ENCODE measurements at regions not wholly inside any gene's neighbourhood (a gene's known extent, or its start where the extent isn't known, plus 50 kb on each side); places are given as distances from the start of the nearest gene placed in this dataset.

DNA sequence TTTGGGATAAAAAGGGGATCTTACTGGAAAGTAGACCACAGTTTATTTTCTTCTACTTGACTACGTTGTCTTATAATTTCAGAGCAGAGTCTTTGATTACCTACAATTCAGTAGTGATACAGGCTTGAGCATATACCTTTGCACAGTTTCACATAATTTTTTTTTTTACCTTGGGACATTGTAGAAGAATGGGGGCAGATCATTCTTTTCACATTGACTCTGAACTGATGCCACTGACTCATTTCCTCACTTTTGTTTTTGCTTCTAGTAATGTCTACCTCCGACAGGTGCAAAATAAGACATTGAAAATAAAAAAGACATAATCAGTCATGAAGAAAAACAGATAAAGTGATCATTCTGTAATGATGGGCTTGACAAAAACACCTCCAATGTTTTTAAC is 688.3 kb upstream of the CHORDC1 start:
- DNase-seq, result no peak

DNA sequence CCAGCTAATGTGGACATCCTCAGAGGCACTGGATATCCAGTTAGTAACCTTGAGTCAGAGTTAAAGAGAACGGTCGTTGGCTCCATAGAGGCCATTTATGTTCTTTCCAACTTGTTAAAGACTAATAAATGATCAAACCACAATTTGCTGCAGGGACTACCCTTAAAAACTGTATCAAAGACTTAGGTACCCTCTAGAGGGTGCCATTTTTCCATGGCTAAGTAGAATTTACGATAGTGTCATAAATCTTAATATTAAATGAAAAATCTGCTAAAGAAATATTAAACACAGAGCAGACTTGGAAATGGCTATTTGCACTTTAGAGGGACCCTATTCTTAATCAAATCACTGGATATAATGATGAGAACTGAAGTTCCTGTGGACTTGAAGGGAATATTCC is 685.2 kb upstream of the CHORDC1 start:
- DNase-seq, result no peak

DNA sequence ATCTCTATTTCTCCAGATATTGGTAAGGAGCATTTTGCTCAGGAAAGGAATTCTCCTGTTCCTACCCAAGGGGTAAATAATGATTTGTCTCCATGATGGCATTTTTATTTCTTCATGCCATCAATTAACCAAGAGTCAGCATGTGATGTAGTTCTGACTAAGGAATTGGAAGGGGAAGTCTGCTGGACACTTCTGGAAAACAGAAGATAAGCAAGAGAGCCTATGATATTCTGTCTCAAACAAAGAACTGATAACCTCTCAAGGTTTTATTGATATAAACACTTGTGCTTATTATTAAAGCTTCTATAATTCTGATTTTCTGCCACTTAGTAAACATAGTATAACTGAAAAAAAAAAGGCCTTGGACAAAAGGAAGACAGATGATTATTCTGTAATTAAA is 673.0 kb upstream of the CHORDC1 start:
- no peak for DNase-seq

DNA sequence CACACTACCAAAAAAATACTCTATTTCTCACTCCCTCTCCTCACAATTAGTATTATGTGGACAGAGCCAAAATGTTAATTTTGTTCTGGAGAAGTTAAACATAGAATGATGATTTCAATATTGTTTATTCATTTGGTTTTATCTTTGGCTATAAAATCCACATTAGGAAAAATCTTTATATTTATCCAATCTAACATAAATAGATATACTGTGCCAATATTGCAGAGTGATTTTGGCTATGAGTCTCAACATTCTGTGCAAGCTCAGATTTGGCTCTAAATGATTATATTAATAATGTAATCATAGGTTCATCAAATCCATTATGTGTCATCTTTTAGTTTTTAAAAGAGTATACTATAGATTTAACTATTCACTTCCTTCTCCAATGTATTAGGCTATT is 667.5 kb upstream of the CHORDC1 start:
- DNase-seq, result no peak

DNA sequence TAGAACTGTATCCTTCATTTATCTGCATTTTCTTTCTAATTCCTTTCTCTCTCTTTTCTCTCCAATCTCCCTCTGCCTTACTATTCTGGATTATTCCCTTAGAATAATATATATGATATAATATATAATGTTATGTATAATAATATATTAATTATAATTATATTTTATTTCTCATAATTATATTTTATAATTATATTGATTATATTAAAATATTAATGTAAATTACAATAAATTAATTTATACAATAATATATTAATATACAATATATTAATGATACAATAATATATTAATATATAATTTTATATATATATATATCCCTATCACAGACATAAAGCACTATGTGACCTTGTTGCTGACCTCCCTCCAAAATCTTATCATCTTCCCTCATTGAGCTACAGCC is 661.3 kb upstream of the CHORDC1 start:
- no peak for DNase-seq

DNA sequence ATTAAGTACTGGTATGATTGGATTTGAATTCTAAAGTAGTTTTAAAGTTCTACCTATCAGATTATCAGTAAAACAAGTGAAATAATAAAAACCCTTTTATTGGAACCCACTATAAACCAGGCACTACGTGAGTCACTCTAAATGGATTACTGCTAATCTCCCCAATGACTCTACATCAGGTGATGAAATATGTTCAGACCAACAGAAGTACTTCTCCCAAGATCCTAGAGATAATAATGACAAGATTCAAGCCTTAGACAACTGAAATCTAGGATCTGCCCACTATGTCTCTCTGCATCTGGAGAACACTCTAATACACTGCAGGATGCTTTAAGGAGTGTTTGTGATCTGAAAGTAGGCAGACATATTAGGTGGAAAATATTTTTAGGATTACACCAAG is 652.1 kb upstream of the CHORDC1 start:
- no peak for DNase-seq

DNA sequence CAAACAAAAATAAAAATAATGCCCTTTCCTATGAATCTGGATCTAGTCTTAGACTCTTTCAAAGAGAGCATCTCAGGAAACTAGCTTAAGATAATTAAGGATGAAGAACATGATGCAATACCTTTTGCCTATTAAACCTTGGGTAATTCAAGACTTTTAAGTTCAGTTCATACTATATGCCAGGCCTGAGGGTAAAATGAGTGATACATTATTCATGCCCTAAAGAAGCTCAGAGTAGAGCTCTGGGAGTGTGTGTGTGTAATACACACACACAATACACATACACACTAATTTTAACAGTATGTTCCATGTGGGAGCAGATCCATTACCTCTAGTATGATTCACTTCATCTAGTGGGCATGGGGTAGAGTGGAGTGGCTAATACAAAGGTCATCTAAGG is 651.4 kb upstream of the CHORDC1 start:
- DNase-seq, result no peak

DNA sequence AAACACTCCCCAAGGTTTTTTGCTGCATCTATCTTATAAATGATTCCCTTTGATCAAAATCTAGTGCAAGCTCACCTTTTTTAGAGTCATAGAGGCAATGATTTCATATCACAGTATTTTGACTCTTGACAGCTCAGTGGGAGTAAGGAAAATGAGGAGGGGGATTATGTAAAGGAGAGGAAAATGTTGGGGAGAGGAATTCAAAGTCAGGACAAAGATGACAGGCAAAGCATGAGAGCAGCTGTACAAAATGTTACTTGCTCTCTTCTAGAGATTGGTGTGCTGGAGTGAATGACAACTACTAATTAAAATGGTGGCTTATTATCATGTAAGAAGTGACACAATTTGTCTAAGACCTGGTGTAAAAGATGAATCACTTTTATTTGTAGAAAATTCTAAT is 644.6 kb upstream of the CHORDC1 start:
- DNase-seq, result no peak

DNA sequence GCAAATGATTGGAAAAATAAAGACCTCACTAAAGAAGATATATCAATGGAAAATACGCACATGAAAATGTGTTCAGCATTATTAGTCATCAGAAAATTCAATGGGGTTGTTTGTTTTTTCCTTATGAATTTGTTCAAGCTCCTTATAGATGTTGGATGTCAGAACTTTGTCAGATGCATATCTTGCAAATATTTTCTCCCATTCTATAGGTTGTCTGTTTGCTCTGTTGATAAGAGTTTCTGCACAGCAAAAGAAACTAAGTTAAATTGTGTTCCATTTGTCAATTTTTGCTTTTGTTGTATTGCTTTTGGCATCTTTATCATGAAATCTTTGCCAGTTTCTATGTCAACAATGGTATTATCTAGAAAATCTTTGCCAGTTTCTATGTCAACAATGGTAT is 633.9 kb upstream of the CHORDC1 start:
- no peak for DNase-seq

DNA sequence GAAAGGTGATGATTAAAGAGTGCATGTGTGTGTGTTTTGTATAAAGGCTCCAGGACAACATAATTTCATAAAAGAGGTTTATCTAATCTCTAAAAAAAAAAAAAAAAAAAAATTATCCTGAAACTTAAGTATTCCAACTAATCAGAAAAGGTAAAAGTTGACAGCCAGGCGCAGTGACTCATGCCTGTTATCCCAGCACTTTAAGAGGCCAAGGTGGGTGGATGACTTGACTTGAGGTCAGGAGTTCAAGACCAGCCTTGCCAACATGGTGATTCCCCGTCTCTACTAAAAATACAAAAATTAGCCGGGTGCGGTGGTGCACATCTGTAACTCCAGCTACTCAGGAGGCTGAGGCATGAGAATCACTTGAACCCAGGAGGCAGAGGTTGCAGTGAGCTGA is 632.7 kb upstream of the CHORDC1 start:
- no peak for DNase-seq

DNA sequence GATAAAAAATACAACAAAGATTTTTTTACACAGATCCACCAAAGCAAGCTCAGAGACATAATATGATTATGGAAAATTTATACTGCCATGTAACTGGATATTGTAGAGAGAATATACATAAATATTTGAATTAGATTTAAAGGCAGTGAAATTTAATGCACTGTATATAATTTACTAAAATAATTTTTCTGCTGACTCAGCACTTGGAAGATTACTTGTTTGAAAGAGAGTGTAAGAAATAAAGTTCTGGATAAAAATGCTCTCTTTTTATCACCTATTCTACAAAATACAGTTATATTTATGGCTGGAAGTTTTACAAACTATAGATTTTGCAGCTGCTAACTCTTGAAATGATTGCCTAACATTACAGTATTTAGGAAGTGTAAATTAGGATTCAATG is 628.3 kb upstream of the CHORDC1 start:
- DNase-seq, result no peak

DNA sequence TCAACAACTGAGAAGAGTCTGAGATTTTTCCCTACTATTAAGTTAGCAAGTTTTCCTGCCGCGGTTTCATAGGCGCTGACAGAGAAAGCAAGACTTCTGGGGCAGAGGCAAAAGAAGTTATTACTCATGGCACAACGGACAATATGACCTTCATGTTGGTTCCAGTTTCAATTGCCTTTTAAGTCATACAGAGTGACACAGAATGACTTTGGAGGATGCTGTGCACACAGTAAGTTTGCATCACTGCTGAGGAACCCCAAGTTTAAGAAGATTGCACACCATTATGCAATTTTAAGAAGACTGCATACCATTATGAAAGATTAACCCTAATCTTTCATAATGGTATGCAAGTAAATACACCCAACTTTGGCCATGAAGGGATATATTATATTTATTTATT is 626.5 kb upstream of the CHORDC1 start:
- no peak for DNase-seq

DNA sequence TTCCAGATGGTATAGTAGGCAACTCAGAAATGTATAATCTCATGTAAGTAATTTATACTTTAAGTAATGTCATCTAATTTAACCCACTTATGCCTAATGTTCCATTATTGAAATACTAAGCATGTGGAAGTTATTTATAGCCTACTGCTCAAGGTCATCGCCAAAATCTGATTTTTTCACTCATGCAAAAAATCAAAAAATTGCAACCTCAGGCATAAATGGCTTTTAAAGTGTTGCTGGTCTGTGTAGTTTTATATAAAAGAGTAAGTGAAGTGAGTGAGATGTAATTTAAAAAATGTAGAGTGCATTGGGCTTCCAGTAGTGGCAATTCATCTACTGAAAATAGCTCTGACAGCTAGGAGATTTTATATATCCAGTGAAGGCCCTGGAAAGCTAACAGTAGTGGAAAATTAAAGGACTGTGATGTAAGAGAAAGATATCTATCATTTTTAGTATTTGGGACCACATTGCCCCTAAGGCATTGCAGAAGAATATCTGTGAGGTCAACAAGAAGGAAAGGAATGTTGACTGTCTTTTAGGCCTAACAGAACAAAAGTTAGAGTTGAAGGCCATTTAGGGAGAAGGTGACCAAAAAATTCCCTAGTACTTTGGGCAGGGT is 624.5 kb upstream of the CHORDC1 start:
- no peak for DNase-seq

DNA sequence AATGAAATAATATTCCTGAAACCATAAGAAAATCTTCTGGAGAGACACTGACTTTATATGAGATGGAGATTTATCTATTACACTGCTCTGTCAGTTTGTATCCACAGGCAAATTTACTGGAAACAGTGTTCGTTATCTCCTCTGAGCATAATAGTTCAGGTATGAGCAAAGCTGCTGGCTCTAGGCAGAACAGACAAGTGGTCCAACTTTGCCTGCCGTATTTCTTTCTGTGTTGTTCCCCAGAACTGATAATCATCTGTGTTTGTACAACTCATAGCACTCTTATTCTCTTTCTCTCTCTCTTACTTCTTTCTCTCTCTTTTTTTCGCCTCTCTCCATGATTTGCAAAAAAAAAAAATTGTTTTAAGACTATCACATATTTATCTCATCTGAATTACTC is 623.8 kb upstream of the CHORDC1 start:
- no peak for DNase-seq

DNA sequence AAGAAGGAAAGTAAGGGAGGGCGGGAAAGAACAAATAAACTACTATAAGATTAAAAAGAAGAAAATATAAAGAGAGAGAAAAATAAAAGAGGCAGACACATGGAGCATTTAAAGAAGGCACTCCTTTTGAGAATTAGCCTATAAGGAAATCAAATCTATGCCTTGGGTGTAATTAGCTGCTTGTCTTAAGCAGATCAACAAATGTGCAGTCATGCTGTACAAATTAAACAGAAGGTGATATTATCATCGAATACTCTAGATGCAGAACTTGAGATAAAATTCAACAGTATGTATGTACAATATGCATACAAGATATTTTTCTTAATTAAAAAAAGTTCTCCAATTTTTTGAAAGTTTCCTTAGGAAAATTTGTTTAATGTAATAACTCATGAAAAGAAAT is 623.0 kb upstream of the CHORDC1 start:
- DNase-seq, result no peak

DNA sequence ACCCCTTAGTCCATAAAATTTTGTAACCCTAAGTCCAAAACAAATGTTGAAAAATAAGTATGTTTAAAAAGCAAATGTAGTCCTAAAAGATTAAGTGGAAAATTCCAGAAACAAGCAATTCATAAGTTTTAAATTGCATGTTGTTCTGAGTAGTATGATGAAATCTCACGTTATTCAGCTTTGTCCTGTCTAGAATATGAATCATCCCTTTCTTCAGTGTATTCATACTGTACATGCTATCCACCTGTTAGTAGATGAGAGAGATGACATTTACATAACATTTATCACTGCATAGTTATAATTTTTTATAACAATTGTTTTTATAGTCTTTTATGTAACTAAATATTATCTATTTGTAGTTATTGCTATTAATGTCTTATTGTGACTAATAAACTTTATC is 622.3 kb upstream of the CHORDC1 start:
- DNase-seq, result no peak

DNA sequence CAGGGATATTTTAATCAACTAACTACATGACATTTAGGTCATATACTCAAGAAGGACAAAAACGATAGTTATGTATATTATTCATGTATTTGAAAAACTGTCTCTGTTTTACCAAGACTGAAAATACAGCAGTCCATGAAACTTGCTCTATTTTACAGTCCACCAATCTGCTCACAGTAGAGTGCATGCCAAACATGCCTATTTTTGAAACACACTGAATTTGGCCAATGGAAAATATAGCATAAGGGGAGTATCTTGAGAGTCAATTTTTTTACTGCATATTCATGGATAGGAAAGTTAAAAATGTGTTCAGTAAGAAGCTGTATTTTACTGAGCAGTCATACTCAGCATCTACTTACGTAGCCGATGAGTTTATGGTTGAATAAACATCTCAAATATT is 621.2 kb upstream of the CHORDC1 start:
- no peak for DNase-seq

DNA sequence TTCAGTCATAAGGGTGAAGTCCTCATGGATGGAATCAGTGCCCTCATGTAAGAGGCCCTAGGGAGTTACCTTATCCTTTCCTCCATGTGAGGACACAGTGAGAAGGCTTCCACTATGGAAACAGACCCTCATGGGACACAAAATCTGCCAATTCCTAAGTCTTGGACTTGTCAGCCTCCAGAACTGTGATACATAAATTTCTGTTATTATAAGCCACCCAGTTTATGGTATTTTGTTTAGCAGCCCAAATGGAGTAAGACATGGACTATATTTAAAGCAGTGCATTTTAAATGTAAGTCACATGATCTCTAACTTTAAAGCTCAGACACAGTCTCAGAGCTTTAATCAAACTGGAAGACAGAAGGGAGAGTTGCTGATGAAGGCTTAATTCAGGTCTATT is 619.8 kb upstream of the CHORDC1 start:
- DNase-seq, result no peak

DNA sequence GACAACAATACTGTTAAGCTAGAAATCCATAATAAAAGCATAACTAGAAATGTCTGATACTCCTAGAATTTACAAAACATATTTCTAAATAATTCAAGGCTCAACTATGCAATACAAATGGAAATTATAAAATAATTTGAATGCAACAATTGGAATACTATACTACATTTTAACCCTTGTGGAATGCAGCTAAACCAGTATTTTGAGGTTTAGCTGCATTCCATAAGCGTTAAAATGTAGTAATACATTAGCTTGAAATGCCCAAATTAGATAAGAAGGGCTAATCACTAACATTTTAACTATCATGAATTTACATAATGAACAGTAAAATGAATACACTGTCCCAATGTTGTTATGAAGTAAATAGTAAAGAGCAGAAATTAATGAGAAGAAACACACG is 617.2 kb upstream of the CHORDC1 start:
- no peak for DNase-seq

DNA sequence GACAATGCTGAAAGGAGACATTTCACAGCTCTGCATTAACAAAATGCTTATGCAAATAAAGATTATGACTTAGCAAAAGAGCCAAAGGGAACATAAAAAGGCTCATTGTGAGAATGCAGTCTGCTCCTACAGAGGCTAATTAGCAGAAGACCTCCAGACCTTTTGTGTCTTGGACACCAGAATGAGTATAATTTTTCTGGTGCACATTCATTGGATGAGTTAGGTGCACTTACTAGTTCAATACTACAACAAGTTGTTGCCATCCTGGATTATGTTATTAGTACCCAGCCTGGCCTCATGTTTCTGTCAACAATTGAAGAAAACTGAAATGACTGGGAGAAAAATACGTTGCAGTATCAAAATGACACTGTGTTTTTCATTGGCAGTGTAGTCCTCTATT is 613.2 kb upstream of the CHORDC1 start:
- DNase-seq, result no peak

DNA sequence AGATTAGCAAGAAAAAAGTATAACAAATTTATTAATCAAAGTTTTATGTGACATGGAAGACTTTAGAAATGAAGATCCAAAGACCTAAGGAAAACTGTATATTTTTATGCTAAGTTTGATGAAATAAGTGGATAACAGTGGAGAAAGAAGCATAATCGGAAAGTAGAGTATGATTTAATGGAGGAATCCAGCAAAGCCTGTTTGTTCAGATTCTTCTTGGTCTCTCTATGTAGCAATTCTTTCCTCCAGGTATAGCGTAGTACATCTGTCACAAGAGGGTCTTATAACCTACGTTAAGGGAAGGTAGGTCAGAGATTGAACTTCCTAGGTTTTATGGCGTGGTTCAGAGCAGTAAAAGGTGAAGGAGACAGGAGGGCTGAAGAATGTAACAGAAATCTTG is 600.6 kb upstream of the CHORDC1 start:
- DNase-seq, result no peak

DNA sequence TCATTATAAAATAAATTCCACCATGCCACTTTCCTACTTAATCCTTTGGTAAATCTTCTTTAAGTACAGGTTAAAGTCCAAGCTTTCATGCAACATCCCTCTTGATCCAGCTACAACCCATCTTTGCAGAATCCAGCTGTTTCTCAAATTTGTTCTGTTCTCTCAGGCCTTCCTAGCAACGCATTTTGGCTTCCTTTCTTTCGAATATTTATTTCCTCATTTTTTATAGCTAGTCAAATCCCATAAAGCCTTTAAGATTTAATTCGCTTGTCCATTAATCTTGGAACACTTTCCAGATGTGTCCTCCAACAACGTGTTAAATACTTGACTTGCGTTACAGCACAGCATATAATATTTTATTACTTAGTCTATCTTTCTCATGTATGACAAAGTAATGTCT is 600.1 kb upstream of the CHORDC1 start:
- DNase-seq, result no peak

DNA sequence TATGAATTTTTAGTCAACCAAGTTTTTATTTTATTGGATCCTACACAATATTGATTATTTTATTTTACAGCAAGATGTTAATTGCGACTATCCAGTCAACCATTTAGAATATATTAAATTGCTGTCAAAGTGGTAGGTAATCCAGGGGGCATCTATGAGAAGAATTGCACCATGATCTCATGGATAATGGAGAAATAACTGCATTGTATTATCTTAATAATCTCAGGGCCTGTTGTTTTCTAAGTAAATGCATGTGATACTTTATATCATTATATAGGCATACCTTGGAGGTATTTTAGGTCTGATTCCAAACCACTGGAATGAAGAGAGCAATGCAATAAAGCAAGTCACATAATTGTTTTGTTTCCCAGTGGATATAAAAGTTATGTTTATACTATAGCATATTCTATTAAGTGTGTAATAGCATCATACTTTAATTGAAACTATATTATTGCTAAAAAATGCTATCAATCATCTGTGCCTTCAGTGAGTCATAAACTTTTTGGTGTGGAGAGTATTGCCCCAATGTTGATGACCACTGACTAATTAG is 595.4 kb upstream of the CHORDC1 start:
- DNase-seq, result no peak

DNA sequence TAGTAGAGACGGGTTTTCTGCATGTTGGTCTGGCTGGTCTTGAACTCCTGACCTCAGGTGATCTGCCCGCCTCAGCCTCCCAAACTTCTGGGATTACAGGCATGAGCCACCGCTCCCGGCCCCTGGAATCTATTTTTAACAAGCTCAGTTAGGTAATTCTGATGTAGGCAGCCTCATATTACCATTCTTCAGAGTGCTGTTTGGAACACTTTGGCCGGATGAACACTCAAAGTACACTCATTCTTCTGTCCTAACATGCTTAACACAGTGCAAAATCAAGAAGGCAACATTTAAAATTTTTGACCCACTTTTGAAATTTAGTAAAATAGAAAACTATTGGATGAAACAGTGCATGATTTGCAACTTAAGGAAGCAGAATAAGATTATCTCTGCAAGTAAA is 586.7 kb upstream of the CHORDC1 start:
- no peak for DNase-seq

DNA sequence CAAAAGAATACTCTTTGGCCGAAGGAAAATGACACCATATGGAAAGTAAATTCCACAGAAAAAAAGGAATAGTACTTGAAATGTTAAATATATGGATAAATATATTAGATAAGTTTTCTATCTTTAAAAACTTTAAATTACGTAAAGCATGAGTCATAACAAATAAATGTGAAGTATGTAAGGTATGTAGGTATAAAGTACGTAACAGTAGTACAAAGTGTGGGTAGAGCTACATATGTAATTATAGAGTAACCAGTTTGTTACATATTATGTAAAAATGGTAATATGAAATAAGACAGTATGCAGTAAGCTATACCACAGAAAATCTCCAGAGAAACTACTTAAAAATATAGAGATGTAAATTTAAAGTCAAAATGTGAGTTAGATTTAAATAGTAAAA is 582.3 kb upstream of the CHORDC1 start:
- DNase-seq, result no peak

DNA sequence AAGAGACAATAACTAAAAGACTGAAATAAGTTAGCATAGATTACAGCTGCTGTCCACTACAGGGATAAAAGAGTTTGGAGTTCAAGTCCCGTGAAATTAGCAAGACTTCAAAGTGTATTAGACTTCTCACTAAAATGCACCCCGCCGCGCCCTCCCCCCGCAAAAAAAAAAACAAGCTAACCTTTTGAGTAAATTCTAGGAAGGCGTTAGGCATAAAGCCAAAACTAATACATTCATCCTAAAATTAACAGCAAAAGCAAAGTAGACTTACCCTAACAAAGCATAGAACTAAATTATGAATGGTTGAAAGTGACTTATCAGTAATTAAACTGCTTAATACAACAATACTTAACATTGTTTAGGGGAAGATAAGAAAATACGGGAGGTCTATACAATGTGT is 581.0 kb upstream of the CHORDC1 start:
- no peak for DNase-seq

Measured in midbrain (tissue), 1 donor.